ENCODE measurements at regions not wholly inside any gene's neighbourhood (a gene's known extent, or its start where the extent isn't known, plus 50 kb on each side); places are given as distances from the start of the nearest gene placed in this dataset.

DNA sequence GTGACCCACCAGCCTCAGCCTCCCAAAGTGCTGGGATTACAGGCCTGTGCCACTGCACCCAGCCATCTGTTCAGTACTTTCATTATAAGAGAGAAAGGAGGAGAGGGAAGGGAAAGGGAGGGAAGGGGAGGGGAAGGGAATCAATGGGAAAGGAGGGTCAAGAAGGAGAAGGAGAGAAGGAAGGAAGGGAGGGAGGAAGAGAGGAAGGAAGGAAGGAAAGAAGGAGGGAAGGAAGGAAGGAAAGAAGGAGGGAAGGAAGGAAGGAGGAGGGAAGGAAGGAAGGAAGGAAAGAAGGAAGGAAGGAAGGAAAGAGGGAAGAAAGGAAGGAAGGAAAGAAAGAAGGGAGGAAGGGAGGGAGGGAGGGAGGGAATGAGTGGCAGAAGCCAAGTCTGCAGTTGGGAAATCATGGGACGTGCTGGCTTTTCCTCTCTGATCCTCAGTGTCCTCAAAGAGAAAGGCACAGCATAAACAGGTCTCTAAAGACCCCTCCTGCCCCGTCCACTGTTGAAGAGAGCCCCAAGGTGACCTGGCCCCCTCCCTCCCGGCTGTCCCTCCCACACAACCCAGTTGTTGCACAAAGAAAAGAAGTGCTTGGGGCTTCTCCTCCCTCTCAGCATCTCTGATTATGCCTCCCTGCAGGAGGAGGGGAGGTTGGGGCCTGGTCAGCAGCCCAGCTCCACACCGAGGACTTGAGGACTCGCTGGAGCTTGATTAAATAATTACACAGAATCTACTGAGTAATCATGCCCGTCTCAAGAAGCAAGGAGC is 69.1 kb upstream of the TOP1 start:
- POLR2A ChIA-PET (ENCODE audit: low non-redundant PET) = no interaction called here
- no peak overlapping the region for H3K4me3 ChIP-seq (ENCODE audit: low read depth, low read length, poor library complexity, severe bottlenecking)
- TF ChIP-seq CTCF (conservative IDR thresholded peaks at IDR 0.05; ENCODE audit: low read depth, low read length) = no peak
- TF ChIP-seq EZH2 (IDR thresholded peaks at IDR 0.05; ENCODE audit: borderline replicate concordance, low read depth, low read length, poor library complexity, severe bottlenecking) = no peak
- no peak for DNase-seq (ENCODE audit: low spot score)
- no peaks in the 10 kb centered on the region for H3K9me3 ChIP-seq (ENCODE audit: low read depth, low read length, poor library complexity, severe bottlenecking)
- H3K36me3 ChIP-seq (ENCODE audit: insufficient read depth, low read length, poor library complexity, severe bottlenecking) = no peaks in the 10 kb centered on the region
- CTCF ChIA-PET = no interaction called here
- BruUV-seq (replicated peaks) = no TSS peak
- H3K4me1 ChIP-seq (ENCODE audit: insufficient read depth, low read length, poor library complexity, severe bottlenecking) = no peaks in the 10 kb centered on the region
- intact Hi-C loops (cut with micrococcal nuclease; ENCODE audit: unreplicated experiment) = loop anchor here (5.0 kb wide), 3 partner anchors 162 to 1692 kb away; no protein-coding TSS in a partner anchor
- no peak overlapping the region for H3K27ac ChIP-seq (ENCODE audit: low read depth, low read length, poor library complexity, severe bottlenecking)
- no peaks in the 10 kb centered on the region for H3K27me3 ChIP-seq (replicated peaks; ENCODE audit: insufficient read depth, low read depth, low read length, poor library complexity)

GRCh38 chr20:40960101-40960500 is 68.5 kb upstream of the TOP1 start:
- CTCF ChIA-PET = no interaction called here
- no peak for DNase-seq (ENCODE audit: low spot score)
- no peak overlapping the region for H3K4me3 ChIP-seq (ENCODE audit: low read depth, low read length, poor library complexity, severe bottlenecking)
- BruUV-seq (replicated peaks) = no TSS peak
- no peaks in the 10 kb centered on the region for H3K27me3 ChIP-seq (replicated peaks; ENCODE audit: insufficient read depth, low read depth, low read length, poor library complexity)
- intact Hi-C loops (cut with micrococcal nuclease; ENCODE audit: unreplicated experiment) = loop anchor here (5.0 kb wide), 3 partner anchors 163 to 1693 kb away; no protein-coding TSS in a partner anchor
- H3K36me3 ChIP-seq (ENCODE audit: insufficient read depth, low read length, poor library complexity, severe bottlenecking) = no peaks in the 10 kb centered on the region
- TF ChIP-seq CTCF (conservative IDR thresholded peaks at IDR 0.05; ENCODE audit: low read depth, low read length) (no peak), EZH2 (IDR thresholded peaks at IDR 0.05; ENCODE audit: borderline replicate concordance, low read depth, low read length, poor library complexity, severe bottlenecking) (no peak)
- POLR2A ChIA-PET (ENCODE audit: low non-redundant PET) = no interaction called here
- no peaks in the 10 kb centered on the region for H3K4me1 ChIP-seq (ENCODE audit: insufficient read depth, low read length, poor library complexity, severe bottlenecking)
- H3K9me3 ChIP-seq (ENCODE audit: low read depth, low read length, poor library complexity, severe bottlenecking) = no peaks in the 10 kb centered on the region
- H3K27ac ChIP-seq (ENCODE audit: low read depth, low read length, poor library complexity, severe bottlenecking) = no peak overlapping the region

GRCh38 chr20:40960521-40960956 is 68.1 kb upstream of the TOP1 start:
- BruUV-seq (replicated peaks) = no TSS peak
- Histone ChIP-seq H3K9me3 (ENCODE audit: low read depth, low read length, poor library complexity, severe bottlenecking) (no peaks in the 10 kb centered on the region), H3K27ac (ENCODE audit: low read depth, low read length, poor library complexity, severe bottlenecking) (no peak overlapping the region), H3K4me3 (ENCODE audit: low read depth, low read length, poor library complexity, severe bottlenecking) (no peak overlapping the region), H3K27me3 (replicated peaks; ENCODE audit: insufficient read depth, low read depth, low read length, poor library complexity) (no peaks in the 10 kb centered on the region), H3K4me1 (ENCODE audit: insufficient read depth, low read length, poor library complexity, severe bottlenecking) (no peaks in the 10 kb centered on the region), H3K36me3 (ENCODE audit: insufficient read depth, low read length, poor library complexity, severe bottlenecking) (no peaks in the 10 kb centered on the region)
- DNase-seq (ENCODE audit: low spot score) = no peak
- no peak for TF ChIP-seq CTCF (conservative IDR thresholded peaks at IDR 0.05; ENCODE audit: low read depth, low read length)
- no peak for TF ChIP-seq EZH2 (IDR thresholded peaks at IDR 0.05; ENCODE audit: borderline replicate concordance, low read depth, low read length, poor library complexity, severe bottlenecking)
- ChIA-PET POLR2A (ENCODE audit: low non-redundant PET) (no interaction called here), CTCF (no interaction called here)
- intact Hi-C loops (cut with micrococcal nuclease; ENCODE audit: unreplicated experiment) = loop anchor here (5.0 kb wide), 3 partner anchors 163 to 1693 kb away; no protein-coding TSS in a partner anchor

All from A673 (cell line).